Fibroblast of skin of abdomen (primary cell): ENCODE measurements at regions not wholly inside any gene's neighbourhood (a gene's known extent, or its start where the extent isn't known, plus 50 kb on each side); places are given as distances from the start of the nearest gene placed in this dataset.
A peak's percentile ranks its signal among the peaks of the same experiment; 100 is the strongest.
"Not testable (repeated sequence)": the region's sequence is repeated elsewhere in the genome, so short reads cannot be mapped to it uniquely, and the experiment has no call there.

ENCODE experiments used
- DNase-seq: peaks from one replicate; pipeline ENCODE4 v3.0.0-alpha.2; 2013

DNA sequence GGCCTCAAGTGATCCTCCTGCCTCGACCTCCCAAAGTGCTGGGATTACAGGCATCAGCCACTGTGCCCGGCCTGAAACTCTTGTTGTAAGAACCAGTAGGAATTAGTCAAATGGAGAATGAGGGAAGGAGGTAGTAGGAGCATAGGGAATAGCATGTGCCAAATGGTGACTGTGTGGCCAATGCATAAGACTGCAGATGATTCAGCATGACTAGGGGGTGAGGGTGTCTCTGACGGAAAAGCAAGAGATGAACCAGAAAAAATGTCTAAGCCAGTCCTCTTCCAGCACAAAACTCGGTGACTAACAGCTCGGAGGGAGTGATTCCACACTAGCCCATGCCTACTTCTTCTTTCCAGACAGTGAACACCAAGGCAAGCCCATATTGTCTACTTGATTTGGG lies 58.2 kb upstream of the DUSP21 start:
- DNase-seq: peak; percentile 63

- no peak for DNase-seq
These were observed 59.6 kb upstream of the DUSP21 start for GRCh38 chrX:44784241-44784640.

DNA sequence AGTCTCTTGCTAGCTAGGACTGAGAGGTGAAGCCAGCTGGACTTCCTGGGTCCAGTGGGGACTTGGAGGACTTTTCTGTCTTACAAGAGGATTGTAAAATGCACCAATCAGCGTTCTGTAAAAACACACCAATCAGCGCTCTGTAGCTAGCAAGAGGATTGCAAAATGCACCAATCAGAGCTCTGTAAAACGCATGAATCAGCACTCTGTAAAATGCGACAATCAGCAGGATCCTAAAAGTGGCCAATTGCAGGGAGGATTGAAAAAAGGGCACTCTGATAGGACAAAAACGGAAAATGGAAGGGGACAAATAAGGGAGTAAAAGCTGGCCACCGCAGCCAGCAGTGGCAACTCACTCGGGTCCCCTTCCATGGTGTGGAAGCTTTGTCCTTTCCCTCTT lies 65.6 kb upstream of the DUSP21 start:
- DNase-seq: no peak

GRCh38 chrX:44775726-44776125 lies 68.1 kb upstream of the DUSP21 start:
- no peak for DNase-seq

- not testable (repeated sequence) for DNase-seq
These were observed 69.8 kb upstream of the DUSP21 start for GRCh38 chrX:44774066-44774465.

GRCh38 chrX:44770121-44770520 lies 73.7 kb upstream of the DUSP21 start:
- DNase-seq: no peak

DNA sequence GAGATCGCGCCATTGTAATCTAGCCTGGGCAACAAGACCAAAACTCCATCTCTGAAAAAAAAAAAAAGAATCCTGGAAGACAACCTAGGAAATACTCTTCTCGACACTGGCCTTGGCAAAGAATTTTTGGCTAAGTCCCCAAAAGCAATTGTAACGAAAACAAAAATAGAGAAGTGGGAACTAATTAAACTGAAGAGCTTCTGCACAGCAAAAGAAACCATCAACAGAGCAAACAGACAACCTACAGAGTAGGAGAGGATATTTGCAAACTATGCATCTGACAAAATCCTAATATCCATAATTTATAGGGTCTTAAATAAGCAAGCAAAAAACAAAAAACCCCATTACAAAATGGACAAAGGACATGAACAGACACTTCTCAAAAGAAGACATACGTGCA lies 76.5 kb upstream of the DUSP21 start:
- DNase-seq: no peak

- DNase-seq: no peak
These were observed 78.3 kb upstream of the DUSP21 start for GRCh38 chrX:44765556-44765955.

DNA sequence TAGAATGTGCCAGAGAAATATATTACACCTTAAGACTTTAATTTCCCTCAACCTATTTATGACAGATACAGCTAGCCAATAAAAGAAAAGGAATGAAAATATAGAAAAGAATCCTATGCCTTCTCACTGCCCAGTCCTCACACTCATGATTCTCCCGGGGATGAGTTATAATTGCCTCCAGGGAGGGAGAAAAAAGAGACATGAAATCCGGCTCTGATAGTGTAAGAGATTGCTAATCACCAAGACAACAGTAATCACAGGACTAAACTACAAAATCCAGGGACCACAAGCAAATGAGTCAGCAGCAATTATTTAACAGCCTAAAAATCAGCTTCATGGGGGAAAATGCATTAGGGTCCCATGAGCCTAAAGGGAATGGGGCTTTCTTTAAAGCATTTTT lies 95.9 kb upstream of the DUSP21 start:
- peak; percentile 0 for DNase-seq

GRCh38 chrX:44747317-44747716 lies 96.5 kb upstream of the DUSP21 start:
- no peak for DNase-seq

- no peak for DNase-seq
These were observed 99.0 kb upstream of the DUSP21 start for GRCh38 chrX:44744799-44745198.

- DNase-seq: no peak
These were observed 101.2 kb upstream of the DUSP21 start for GRCh38 chrX:44742480-44743155.

- DNase-seq: not testable (repeated sequence)
These were observed 102.0 kb upstream of the DUSP21 start for GRCh38 chrX:44741859-44742258.

DNA sequence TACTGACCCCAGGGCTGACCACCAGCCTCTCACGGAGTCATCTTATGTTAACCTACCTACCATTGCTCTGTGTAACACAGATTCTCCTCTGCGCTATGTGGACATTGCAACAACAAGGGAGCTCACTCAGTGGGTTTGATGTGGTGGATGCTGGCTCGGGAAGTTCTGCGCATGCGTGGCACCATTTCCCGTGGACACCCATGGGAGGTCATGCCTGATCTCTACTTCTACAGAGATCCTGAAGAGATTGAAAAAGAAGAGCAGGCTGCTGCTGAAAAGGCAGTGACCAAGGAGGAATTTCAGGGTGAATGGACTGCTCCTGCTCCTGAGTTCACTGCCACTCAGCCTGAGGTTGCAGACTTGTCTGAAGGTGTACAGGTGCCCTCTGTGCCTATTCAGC lies 102.4 kb upstream of the DUSP21 start:
- not testable (repeated sequence) for DNase-seq

DNA sequence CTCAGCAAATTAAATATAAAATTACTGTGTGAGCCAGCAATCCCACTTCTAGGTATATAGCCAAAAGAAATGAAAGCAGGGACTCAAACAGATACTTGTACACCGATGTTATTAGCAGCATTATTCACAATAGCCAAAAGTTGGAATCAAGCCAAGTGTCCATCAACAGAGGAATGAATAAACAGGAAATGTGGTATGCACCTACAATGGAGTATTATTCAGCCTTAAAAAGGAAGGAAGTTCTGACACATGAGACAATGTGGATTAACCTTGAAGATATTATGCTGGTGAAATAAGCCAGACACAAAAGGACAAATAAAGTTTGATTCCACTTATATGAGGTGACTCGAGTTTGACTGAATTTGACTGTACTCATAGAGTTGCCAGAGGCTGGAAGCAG lies 108.3 kb upstream of the DUSP21 start:
- no peak for DNase-seq

GRCh38 chrX:44733931-44734330 lies 109.9 kb upstream of the DUSP21 start:
- DNase-seq: no peak

GRCh38 chrX:44731160-44731559 lies 112.7 kb upstream of the DUSP21 start:
- DNase-seq: no peak

DNA sequence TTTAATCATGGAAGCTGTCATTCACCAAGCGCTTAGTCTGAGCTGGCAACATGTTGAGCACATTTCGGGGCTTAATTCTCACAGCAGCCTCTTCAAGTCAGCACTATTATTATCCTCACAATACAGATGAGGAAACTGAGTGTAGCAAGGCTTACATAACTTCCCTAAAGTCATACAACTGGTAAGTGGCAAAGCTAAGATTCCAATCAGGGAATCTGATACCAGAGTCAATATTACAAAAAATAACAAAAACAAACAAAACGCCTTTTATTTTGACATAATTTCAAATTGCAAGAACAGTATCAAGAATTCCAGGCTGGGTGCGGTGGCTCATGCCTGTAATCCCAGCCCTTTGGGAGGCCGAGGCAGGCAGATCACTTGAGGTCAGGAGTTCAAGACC lies 120.4 kb upstream of the DUSP21 start:
- DNase-seq: no peak

DNA sequence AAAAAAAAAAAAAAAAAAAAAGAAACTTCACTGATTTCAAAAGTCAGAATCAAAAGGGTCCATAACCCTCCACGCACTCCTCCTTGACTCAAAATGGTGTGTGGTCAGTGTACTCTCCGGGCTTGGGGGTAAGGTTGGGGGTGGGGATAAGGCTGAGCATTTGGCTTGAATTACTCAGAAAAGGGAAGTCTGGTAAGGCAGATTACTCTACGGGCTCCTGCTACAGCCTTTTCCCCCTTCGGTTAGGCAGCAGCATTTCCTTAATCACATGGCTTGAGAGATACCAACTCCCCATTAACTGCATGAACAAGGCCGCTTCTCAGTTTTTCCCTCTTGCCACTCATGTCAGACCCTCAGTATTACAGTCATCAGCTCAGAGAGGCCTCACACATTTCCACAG lies 135.4 kb upstream of the DUSP21 start:
- DNase-seq: no peak

DNA sequence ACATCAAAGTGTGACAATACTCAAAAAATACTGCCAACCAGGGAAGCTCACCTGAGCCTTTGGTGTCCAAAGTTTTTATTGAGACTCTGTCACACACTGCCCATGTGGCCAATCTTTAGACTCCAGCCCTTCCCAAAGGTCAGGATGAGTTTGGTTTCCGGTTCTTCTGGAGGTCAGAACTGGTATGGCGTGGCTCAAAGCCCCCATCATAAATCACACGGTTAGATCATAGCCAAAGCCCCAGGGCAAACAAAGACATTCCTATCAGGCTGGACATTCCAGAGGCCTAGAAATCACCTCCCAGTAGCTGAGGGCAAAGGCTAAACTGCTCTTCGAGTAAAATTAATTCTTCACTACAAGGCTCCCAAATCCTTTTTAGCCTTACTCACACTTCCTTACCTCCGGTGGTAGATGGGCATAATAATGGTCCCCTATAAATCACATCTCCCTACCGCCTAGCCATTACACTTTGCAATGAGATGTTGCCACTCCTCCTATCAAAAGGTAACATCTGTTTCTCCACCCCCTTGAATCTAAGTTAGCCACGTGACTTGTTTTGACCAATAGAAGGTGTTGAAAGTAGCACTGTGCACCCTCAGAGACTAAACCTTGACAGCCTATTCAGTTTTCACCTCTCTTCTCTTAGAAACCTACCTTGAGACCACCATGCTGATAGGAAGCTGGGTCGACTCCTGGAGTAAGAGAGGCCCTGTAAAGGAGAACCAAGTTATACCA lies 137.8 kb upstream of the DUSP21 start:
- DNase-seq: no peak

GRCh38 chrX:44698357-44698756 lies 145.5 kb upstream of the DUSP21 start:
- no peak for DNase-seq

DNA sequence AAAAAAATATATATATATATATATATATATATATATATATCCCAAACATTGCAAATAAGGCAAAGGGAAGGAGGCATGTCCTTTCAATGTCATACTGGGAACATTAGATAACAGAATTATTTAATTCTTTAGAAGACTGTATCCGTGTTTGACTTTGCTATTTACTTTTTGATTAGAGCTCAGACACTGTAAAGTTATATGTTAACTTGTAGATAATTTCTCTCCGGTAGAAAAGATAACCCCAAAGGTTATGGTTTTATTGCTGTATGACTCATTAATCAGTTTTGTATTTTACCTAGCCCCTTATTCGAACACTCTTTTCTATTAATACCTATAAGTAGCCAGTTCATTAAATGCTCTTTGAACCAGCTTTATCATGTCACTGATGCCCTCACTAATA lies 150.6 kb upstream of the DUSP21 start:
- no peak for DNase-seq

- DNase-seq: no peak
These were observed 147.5 kb upstream of the FUNDC1 start for GRCh38 chrX:44690129-44690528.

- DNase-seq: peak; percentile 79
These were observed 132.8 kb upstream of the FUNDC1 start for GRCh38 chrX:44675362-44676024.
